ENCODE measurements at regions not wholly inside any gene's neighbourhood (a gene's known extent, or its start where the extent isn't known, plus 50 kb on each side); places are given as distances from the start of the nearest gene placed in this dataset.

- Histone ChIP-seq H3K4me3 (ENCODE audit: low read length) (no peak overlapping the region), H3K36me3 (ENCODE audit: control insufficient read depth, insufficient read depth, low read length) (no peaks in the 10 kb centered on the region), H3K27me3 (ENCODE audit: control insufficient read depth, insufficient read depth, low read length) (no peaks in the 10 kb centered on the region), H3K4me1 (ENCODE audit: control insufficient read depth, insufficient read depth, low read length) (no peaks in the 10 kb centered on the region), H3K9me3 (ENCODE audit: control insufficient read depth, low read depth, low read length) (no peaks in the 10 kb centered on the region), H3K27ac (ENCODE audit: low read length) (no peak overlapping the region)
- no CpG with 5 or more reads among the region's 2 CpGs for WGBS (ENCODE audit: insufficient coverage, low lambda C conversion rate)
- no peak for DNase-seq
These were observed 515.5 kb downstream of the HACE1 start for GRCh38 chr6:104344223-104344622.

DNA sequence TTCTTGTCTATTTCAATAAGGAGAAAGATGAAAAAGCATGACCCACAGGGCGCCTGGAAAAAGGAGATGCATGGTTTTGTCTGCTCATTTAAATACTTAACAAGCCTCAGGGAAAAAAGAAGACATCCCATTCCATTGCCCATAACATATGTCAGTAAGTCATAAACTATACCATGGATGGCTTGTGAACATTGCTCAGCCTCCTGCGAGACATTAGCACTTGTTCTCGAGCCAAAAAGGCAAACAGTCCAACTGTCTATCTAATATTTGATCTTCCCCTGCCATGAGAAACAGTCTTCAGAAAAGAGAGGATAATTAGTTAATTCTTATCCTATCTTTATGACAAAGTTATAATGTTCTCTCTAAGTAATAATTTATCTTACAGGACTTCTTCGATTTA lies 527.4 kb downstream of the HACE1 start:
- no peak for DNase-seq
- H3K36me3 ChIP-seq (ENCODE audit: control insufficient read depth, insufficient read depth, low read length), result no peaks in the 10 kb centered on the region
- no peak overlapping the region for H3K27ac ChIP-seq (ENCODE audit: low read length)
- H3K4me1 ChIP-seq (ENCODE audit: control insufficient read depth, insufficient read depth, low read length), result no peaks in the 10 kb centered on the region
- H3K9me3 ChIP-seq (ENCODE audit: control insufficient read depth, low read depth, low read length), result no peaks in the 10 kb centered on the region
- 86% methylated on average over 1 of the region's 4 CpGs for WGBS (ENCODE audit: insufficient coverage, low lambda C conversion rate)
- H3K27me3 ChIP-seq (ENCODE audit: control insufficient read depth, insufficient read depth, low read length), result no peaks in the 10 kb centered on the region
- H3K4me3 ChIP-seq (ENCODE audit: low read length), result no peak overlapping the region

- Histone ChIP-seq H3K4me1 (ENCODE audit: control insufficient read depth, insufficient read depth, low read length) (no peaks in the 10 kb centered on the region), H3K4me3 (ENCODE audit: low read length) (no peak overlapping the region), H3K27ac (ENCODE audit: low read length) (no peak overlapping the region), H3K9me3 (ENCODE audit: control insufficient read depth, low read depth, low read length) (no peaks in the 10 kb centered on the region), H3K27me3 (ENCODE audit: control insufficient read depth, insufficient read depth, low read length) (no peaks in the 10 kb centered on the region), H3K36me3 (ENCODE audit: control insufficient read depth, insufficient read depth, low read length) (no peaks in the 10 kb centered on the region)
- WGBS (ENCODE audit: insufficient coverage, low lambda C conversion rate), result 80% methylated on average over 2 of the region's 7 CpGs
- no peak for DNase-seq
These were observed 533.3 kb downstream of the HACE1 start for GRCh38 chr6:104326173-104327001.

- H3K4me1 ChIP-seq (ENCODE audit: control insufficient read depth, insufficient read depth, low read length), result no peaks in the 10 kb centered on the region
- H3K9me3 ChIP-seq (ENCODE audit: control insufficient read depth, low read depth, low read length), result no peaks in the 10 kb centered on the region
- no peaks in the 10 kb centered on the region for H3K27me3 ChIP-seq (ENCODE audit: control insufficient read depth, insufficient read depth, low read length)
- DNase-seq, result no peak
- WGBS (ENCODE audit: insufficient coverage, low lambda C conversion rate), result 38% methylated on average over 2 of the region's 9 CpGs
- no peaks in the 10 kb centered on the region for H3K36me3 ChIP-seq (ENCODE audit: control insufficient read depth, insufficient read depth, low read length)
- no peak overlapping the region for H3K4me3 ChIP-seq (ENCODE audit: low read length)
- no peak overlapping the region for H3K27ac ChIP-seq (ENCODE audit: low read length)
These were observed 534.2 kb downstream of the HACE1 start for GRCh38 chr6:104325341-104326172.

DNA sequence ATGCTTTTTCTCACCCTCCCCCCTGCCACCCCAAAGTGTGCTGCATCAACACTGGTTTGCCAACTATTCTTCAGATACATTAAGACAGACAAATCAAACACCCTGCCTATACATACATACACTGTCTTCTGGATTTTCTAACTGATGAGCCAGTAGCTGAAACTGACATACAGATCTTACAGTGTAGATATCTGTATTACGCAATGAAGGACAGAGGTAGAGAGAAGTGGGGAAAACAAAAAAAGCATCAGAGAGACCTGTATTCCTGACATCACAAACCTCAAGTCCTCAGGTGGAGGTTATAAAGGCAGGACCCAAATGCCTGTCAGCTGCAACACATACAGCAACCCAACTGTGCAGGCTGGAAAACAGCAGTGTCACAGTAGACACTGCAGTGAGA lies 535.4 kb downstream of the HACE1 start:
- no peak for DNase-seq
- Histone ChIP-seq H3K36me3 (ENCODE audit: control insufficient read depth, insufficient read depth, low read length) (no peaks in the 10 kb centered on the region), H3K9me3 (ENCODE audit: control insufficient read depth, low read depth, low read length) (no peaks in the 10 kb centered on the region), H3K4me3 (ENCODE audit: low read length) (no peak overlapping the region), H3K27me3 (ENCODE audit: control insufficient read depth, insufficient read depth, low read length) (no peaks in the 10 kb centered on the region), H3K4me1 (ENCODE audit: control insufficient read depth, insufficient read depth, low read length) (no peaks in the 10 kb centered on the region), H3K27ac (ENCODE audit: low read length) (no peak overlapping the region)
- WGBS (ENCODE audit: insufficient coverage, low lambda C conversion rate), result no CpG with 5 or more reads among the region's 1 CpG

DNA sequence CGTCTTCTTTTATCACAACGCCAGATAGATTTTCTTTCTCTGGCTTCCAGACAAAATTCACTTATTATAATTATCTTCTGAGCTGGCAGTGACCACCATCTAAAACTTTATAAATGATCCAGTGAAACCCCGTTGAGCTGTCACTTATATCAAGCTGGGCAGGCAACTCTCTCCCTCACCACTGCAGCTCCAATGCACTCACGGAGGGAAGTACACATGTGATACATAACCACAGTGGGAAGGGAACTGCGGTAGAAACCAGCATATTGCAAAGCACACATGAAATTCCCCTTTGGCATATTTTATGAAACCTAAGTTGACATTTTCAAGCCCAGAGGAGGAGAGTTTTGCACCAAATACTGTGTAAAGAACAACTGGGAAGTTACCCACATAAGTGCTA lies 536.9 kb downstream of the HACE1 start:
- no peaks in the 10 kb centered on the region for H3K4me1 ChIP-seq (ENCODE audit: control insufficient read depth, insufficient read depth, low read length)
- H3K36me3 ChIP-seq (ENCODE audit: control insufficient read depth, insufficient read depth, low read length), result no peaks in the 10 kb centered on the region
- WGBS (ENCODE audit: insufficient coverage, low lambda C conversion rate), result 82% methylated on average over 2 of the region's 5 CpGs
- H3K27ac ChIP-seq (ENCODE audit: low read length), result no peak overlapping the region
- no peaks in the 10 kb centered on the region for H3K9me3 ChIP-seq (ENCODE audit: control insufficient read depth, low read depth, low read length)
- no peak overlapping the region for H3K4me3 ChIP-seq (ENCODE audit: low read length)
- no peak for DNase-seq
- H3K27me3 ChIP-seq (ENCODE audit: control insufficient read depth, insufficient read depth, low read length), result no peaks in the 10 kb centered on the region

- no CpG with 5 or more reads among the region's 1 CpG for WGBS (ENCODE audit: insufficient coverage, low lambda C conversion rate)
- Histone ChIP-seq H3K4me3 (ENCODE audit: low read length) (no peak overlapping the region), H3K9me3 (ENCODE audit: control insufficient read depth, low read depth, low read length) (no peaks in the 10 kb centered on the region), H3K4me1 (ENCODE audit: control insufficient read depth, insufficient read depth, low read length) (no peaks in the 10 kb centered on the region), H3K27ac (ENCODE audit: low read length) (no peak overlapping the region), H3K36me3 (ENCODE audit: control insufficient read depth, insufficient read depth, low read length) (no peaks in the 10 kb centered on the region), H3K27me3 (ENCODE audit: control insufficient read depth, insufficient read depth, low read length) (no peaks in the 10 kb centered on the region)
- no peak for DNase-seq
These were observed 538.4 kb downstream of the HACE1 start for GRCh38 chr6:104321301-104321700.

GRCh38 chr6:104320896-104321295 lies 538.8 kb downstream of the HACE1 start:
- no peaks in the 10 kb centered on the region for H3K9me3 ChIP-seq (ENCODE audit: control insufficient read depth, low read depth, low read length)

GRCh38 chr6:104312851-104313250 lies 546.9 kb downstream of the HACE1 start:
- Histone ChIP-seq H3K9me3 (ENCODE audit: control insufficient read depth, low read depth, low read length) (no peaks in the 10 kb centered on the region), H3K27me3 (ENCODE audit: control insufficient read depth, insufficient read depth, low read length) (no peaks in the 10 kb centered on the region), H3K27ac (ENCODE audit: low read length) (no peak overlapping the region), H3K4me3 (ENCODE audit: low read length) (no peak overlapping the region), H3K36me3 (ENCODE audit: control insufficient read depth, insufficient read depth, low read length) (no peaks in the 10 kb centered on the region), H3K4me1 (ENCODE audit: control insufficient read depth, insufficient read depth, low read length) (no peaks in the 10 kb centered on the region)
- WGBS (ENCODE audit: insufficient coverage, low lambda C conversion rate), result 100% methylated on average over 1 of the region's 3 CpGs
- no peak for DNase-seq

More at GRCh38 chr6:104320896-104321295, 538.8 kb downstream of the HACE1 start:
- Histone ChIP-seq H3K36me3 (ENCODE audit: control insufficient read depth, insufficient read depth, low read length) (no peaks in the 10 kb centered on the region), H3K4me3 (ENCODE audit: low read length) (no peak overlapping the region), H3K4me1 (ENCODE audit: control insufficient read depth, insufficient read depth, low read length) (no peaks in the 10 kb centered on the region), H3K27me3 (ENCODE audit: control insufficient read depth, insufficient read depth, low read length) (no peaks in the 10 kb centered on the region), H3K27ac (ENCODE audit: low read length) (no peak overlapping the region)
- no peak for DNase-seq
- WGBS (ENCODE audit: insufficient coverage, low lambda C conversion rate), result 80% methylated on average over 1 of the region's 4 CpGs

DNA sequence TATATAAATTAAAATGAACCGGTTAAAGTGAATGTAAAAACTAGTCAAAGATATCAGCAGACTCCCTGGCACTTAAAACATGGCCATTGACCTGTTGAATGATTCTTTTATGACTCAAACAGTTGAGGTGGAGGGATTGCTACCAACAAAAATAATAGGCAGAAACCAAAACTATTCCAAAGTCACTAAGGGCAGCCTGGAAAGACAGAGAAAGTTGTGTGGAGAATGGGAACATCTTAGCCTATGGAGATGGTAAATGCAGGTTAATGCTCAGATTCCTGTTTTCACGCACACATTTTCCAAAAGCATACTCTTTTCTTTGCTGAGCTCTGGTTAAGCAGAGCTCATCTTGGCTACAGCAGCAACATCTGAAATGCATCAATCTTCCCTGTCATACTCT lies 553.5 kb downstream of the HACE1 start:
- 100% methylated on average over 1 of the region's 2 CpGs for WGBS (ENCODE audit: insufficient coverage, low lambda C conversion rate)
- no peaks in the 10 kb centered on the region for H3K9me3 ChIP-seq (ENCODE audit: control insufficient read depth, low read depth, low read length)
- no peaks in the 10 kb centered on the region for H3K27me3 ChIP-seq (ENCODE audit: control insufficient read depth, insufficient read depth, low read length)
- no peak overlapping the region for H3K27ac ChIP-seq (ENCODE audit: low read length)
- H3K36me3 ChIP-seq (ENCODE audit: control insufficient read depth, insufficient read depth, low read length), result no peaks in the 10 kb centered on the region
- DNase-seq, result no peak
- H3K4me3 ChIP-seq (ENCODE audit: low read length), result no peak overlapping the region
- no peaks in the 10 kb centered on the region for H3K4me1 ChIP-seq (ENCODE audit: control insufficient read depth, insufficient read depth, low read length)

Measured in large intestine (tissue), 3 donors.